ENCODE measurements at regions not wholly inside any gene's neighbourhood (a gene's known extent, or its start where the extent isn't known, plus 50 kb on each side); places are given as distances from the start of the nearest gene placed in this dataset.

DNA sequence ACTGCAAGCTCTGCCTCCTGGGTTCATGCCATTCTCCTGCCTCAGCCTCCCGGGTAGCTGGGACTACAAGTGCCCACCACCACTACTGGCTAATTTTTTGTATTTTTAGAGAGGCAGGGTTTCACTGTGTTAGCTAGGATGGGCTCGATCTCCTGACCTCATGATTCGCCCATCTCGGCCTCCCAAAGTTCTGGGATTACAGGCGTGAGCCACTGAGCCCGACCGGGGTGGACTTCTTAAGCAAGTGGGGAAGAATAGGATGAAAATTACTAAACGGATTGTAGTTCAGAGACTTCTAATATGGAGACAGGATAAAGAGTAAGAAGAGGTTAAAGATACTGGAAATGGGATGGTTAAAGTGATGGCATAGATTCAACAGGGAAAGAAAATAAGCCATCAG lies 132.3 kb upstream of the IRX2 start:
- Histone ChIP-seq H3K9me3 (peaks cover 0 to 5% (median 0%) of the 10 kb centered on the region in 3 donors), H3K4me3 (no peak overlapping the region), H3K27me3 (no peaks in the 10 kb centered on the region), H3K27ac (no peak overlapping the region), H3K36me3 (replicated peaks in 1 of 2; ENCODE audit: insufficient read depth in 1 of 2, low read depth in 2 of 2) (no peaks in the 10 kb centered on the region), H3K4me1 (no peaks in the 10 kb centered on the region)
- no peak for ATAC-seq
- no peak for TF ChIP-seq POLR2A (IDR thresholded peaks at IDR 0.05)
- TF ChIP-seq, protein P1, sequence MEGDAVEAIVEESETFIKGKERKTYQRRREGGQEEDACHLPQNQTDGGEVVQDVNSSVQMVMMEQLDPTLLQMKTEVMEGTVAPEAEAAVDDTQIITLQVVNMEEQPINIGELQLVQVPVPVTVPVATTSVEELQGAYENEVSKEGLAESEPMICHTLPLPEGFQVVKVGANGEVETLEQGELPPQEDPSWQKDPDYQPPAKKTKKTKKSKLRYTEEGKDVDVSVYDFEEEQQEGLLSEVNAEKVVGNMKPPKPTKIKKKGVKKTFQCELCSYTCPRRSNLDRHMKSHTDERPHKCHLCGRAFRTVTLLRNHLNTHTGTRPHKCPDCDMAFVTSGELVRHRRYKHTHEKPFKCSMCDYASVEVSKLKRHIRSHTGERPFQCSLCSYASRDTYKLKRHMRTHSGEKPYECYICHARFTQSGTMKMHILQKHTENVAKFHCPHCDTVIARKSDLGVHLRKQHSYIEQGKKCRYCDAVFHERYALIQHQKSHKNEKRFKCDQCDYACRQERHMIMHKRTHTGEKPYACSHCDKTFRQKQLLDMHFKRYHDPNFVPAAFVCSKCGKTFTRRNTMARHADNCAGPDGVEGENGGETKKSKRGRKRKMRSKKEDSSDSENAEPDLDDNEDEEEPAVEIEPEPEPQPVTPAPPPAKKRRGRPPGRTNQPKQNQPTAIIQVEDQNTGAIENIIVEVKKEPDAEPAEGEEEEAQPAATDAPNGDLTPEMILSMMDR (IDR thresholded peaks at IDR 0.05) = no peak
- WGBS, 2 donors = 72 to 74% methylated on average over 8 of the region's 8 CpGs
- intact Hi-C loops (cut with DNase I) = no loop called here
- DNase-seq = no peak

DNA sequence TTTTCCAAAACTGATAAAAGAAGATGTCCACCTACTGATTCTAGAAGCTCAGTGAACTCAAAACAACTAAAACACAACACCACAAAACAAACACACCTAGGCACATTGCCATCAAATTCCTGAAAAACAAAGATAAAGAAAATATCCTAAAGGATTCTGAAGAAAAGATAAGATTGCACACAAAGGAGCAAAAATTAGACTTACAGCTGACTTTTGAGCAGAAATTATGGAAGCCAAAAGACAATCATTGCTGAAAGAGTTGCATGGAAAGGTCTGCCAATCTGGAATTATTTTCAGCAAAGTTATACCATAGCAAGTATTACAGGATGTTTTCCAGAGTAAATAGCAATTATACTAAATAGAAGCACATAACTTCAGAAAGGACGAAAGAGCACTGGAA lies 128.2 kb upstream of the IRX2 start:
- WGBS, 2 donors = 42 to 44% methylated on average over 1 of the region's 1 CpG
- H3K4me3 ChIP-seq = no peak overlapping the region
- DNase-seq (no peak), ATAC-seq (no peak)
- no peaks in the 10 kb centered on the region for H3K27me3 ChIP-seq
- intact Hi-C loops (cut with DNase I) = no loop called here
- no peak overlapping the region for H3K27ac ChIP-seq
- TF ChIP-seq, protein P1 (IDR thresholded peaks at IDR 0.05) = no peak
- no peak for TF ChIP-seq POLR2A (IDR thresholded peaks at IDR 0.05)
- no peaks in the 10 kb centered on the region for H3K4me1 ChIP-seq
- H3K9me3 ChIP-seq = peaks cover 0 to 5% (median 0%) of the 10 kb centered on the region in 3 donors
- no peaks in the 10 kb centered on the region for H3K36me3 ChIP-seq (replicated peaks in 1 of 2; ENCODE audit: insufficient read depth in 1 of 2, low read depth in 2 of 2)

DNA sequence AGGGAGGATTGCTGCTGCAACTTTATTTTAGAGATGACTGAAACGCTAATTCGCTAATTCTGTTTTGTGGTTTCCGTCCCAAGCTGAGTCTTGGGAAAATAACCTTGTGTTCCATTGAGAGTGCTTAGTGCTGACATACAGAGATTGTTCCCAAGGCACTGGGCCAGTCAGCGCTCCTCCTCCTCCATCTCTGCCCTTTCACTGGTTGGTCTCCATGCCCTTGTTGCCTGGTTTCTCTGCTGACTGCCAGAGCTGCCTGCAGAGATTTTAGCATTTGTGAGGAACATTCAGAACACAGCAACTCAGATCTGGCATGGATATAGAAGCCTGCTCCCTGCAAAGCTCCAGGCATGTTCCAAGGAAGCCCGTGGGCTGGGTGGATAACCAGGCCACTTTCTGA lies 126.0 kb upstream of the IRX2 start:
- no peak for TF ChIP-seq POLR2A (IDR thresholded peaks at IDR 0.05)
- TF ChIP-seq, protein P1 (IDR thresholded peaks at IDR 0.05) = no peak
- WGBS, 2 donors = 60 to 61% methylated on average over 5 of the region's 5 CpGs
- H3K9me3 ChIP-seq = peaks cover 0 to 5% (median 0%) of the 10 kb centered on the region in 3 donors
- intact Hi-C loops (cut with DNase I) = no loop called here
- H3K27me3 ChIP-seq = no peaks in the 10 kb centered on the region
- no peak overlapping the region for H3K4me3 ChIP-seq
- ATAC-seq (no peak), DNase-seq (no peak)
- no peaks in the 10 kb centered on the region for H3K36me3 ChIP-seq (replicated peaks in 1 of 2; ENCODE audit: insufficient read depth in 1 of 2, low read depth in 2 of 2)
- H3K27ac ChIP-seq = no peak overlapping the region
- H3K4me1 ChIP-seq = no peaks in the 10 kb centered on the region

DNA sequence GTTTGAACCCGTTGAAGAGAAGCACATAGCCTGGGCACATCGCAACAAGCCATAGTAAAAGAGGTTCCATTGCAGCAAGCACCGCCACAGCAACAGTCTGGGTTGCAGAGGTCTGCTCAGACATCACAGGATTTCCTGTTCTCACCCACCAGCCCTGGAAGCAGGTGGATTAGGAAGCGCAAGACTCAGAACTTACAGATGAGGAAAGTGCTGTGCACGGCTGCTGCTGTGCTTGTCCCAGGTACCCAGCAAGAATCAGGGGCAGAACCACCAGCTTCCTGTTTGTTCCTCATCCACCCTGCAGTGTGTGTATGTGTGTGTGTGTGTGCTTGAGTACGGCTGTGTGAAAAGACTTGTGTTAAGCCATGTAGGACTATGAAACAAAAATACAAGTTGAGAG lies 124.7 kb upstream of the IRX2 start:
- Histone ChIP-seq H3K4me1 (no peaks in the 10 kb centered on the region), H3K9me3 (peaks cover 0 to 5% (median 0%) of the 10 kb centered on the region in 3 donors), H3K27me3 (no peaks in the 10 kb centered on the region), H3K4me3 (no peak overlapping the region), H3K27ac (no peak overlapping the region), H3K36me3 (replicated peaks in 1 of 2; ENCODE audit: insufficient read depth in 1 of 2, low read depth in 2 of 2) (no peaks in the 10 kb centered on the region)
- 66 to 76% methylated on average over 5 to 6 of the region's 6 CpGs for WGBS, 2 donors
- TF ChIP-seq POLR2A (IDR thresholded peaks at IDR 0.05) = no peak
- TF ChIP-seq, protein P1 (IDR thresholded peaks at IDR 0.05) = no peak
- intact Hi-C loops (cut with DNase I) = no loop called here
- no peak for DNase-seq
- no peak for ATAC-seq

DNA sequence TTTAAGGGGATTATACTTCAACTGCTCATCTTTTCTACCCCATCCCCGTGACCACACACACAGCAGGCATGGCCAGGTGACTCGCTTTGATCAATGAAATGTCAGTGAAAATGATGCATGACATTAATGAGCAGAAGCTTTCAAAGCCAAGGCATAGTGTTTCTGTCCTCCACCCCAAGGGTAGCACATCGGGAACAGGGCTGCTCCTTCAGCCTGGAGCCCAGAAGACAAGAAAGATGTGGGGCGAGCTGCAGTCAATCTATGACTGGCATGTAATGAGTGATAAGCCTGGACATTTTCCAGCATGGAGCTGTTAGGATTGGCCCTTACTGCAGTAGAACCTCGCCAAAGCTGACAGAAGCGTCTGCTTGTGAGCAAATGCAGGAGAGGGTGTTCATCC lies 122.6 kb upstream of the IRX2 start:
- Histone ChIP-seq H3K4me3 (no peak overlapping the region), H3K36me3 (replicated peaks in 1 of 2; ENCODE audit: insufficient read depth in 1 of 2, low read depth in 2 of 2) (no peaks in the 10 kb centered on the region), H3K4me1 (no peaks in the 10 kb centered on the region), H3K9me3 (no peaks in the 10 kb centered on the region), H3K27ac (no peak overlapping the region), H3K27me3 (no peaks in the 10 kb centered on the region)
- 41 to 59% methylated on average over 6 of the region's 6 CpGs for WGBS, 2 donors
- no peak for DNase-seq
- no peak for ATAC-seq
- TF ChIP-seq, protein P1 (IDR thresholded peaks at IDR 0.05) = no peak
- TF ChIP-seq POLR2A (IDR thresholded peaks at IDR 0.05) = no peak
- intact Hi-C loops (cut with DNase I) = no loop called here

All from body of pancreas (tissue), 4 donors.